GM12892 (cell line): ENCODE measurements at regions not wholly inside any gene's neighbourhood (a gene's known extent, or its start where the extent isn't known, plus 50 kb on each side); places are given as distances from the start of the nearest gene placed in this dataset.

Source experiments
- POLR2A ChIP-seq: IDR thresholded peaks from 2 replicates; pipeline ENCODE4 v1.6.1; 2011; ENCODE audit warnings: low read depth, low read length, control low read depth
- POLR2AphosphoS5 ChIP-seq: IDR thresholded peaks from 2 replicates; pipeline ENCODE4 v1.6.1; 2011; ENCODE audit warnings: low read depth, low read length, control low read depth
- TAF1 ChIP-seq: IDR thresholded peaks from 2 replicates; pipeline ENCODE4 v1.6.1; 2011; ENCODE audit warnings: low read depth, mild to moderate bottlenecking, control low read depth, low read length, borderline replicate concordance

DNA sequence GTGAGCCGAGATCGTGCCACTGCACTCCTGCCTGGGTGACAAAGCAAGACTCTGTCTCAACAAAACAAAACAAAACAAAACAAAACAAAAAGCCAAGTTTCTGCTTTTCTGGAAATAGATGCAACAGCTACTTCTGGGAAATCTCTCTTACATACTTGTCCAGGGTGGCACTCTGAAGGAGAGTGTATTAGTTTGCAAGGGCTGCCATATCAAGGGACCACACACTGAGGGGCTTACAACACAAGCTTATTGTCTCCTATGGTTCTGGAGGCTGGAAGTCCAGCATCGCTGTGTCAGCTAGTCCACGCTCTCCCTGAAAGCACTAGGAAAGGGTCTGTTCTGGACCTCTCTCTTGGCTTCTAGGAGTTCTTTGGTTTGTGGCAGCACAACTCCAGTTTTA lies 277.9 kb upstream of the WWC1 start:
- no peak for TF ChIP-seq POLR2AphosphoS5
- TF ChIP-seq TAF1, result no peak
- TF ChIP-seq POLR2A, result no peak
